ENCODE measurements at regions not wholly inside any gene's neighbourhood (a gene's known extent, or its start where the extent isn't known, plus 50 kb on each side); places are given as distances from the start of the nearest gene placed in this dataset.

GRCh38 chr7:123329988-123330643 lies 130.3 kb upstream of the SLC13A1 start:
- Histone ChIP-seq H3K56ac (ENCODE audit: insufficient read length, low read depth, low read length) (no peak overlapping the region), H4K20me1 (ENCODE audit: control insufficient read depth, insufficient read depth, insufficient read length) (no peaks in the 10 kb centered on the region), H4K5ac (ENCODE audit: insufficient read length, low read depth, low read length) (no peak overlapping the region), H2BK120ac (ENCODE audit: low read depth, low read length, poor library complexity, severe bottlenecking) (no peak overlapping the region), H3K23ac (ENCODE audit: insufficient read length, low read depth, low read length) (no peak overlapping the region), H4K91ac (ENCODE audit: insufficient read length, low read depth, low read length) (no peak overlapping the region), H2BK15ac (ENCODE audit: low read depth, low read length) (no peak overlapping the region), H2BK5ac (ENCODE audit: insufficient read length, low read length) (no peak overlapping the region), H2BK20ac (ENCODE audit: low read depth, low read length, poor library complexity, severe bottlenecking) (no peak overlapping the region), H2BK12ac (ENCODE audit: insufficient read length, low read depth, low read length) (no peak overlapping the region), H3K27me3 (ENCODE audit: insufficient read depth, low read length) (no peaks in the 10 kb centered on the region), H3K4me1 (ENCODE audit: insufficient read depth, low read length) (no peaks in the 10 kb centered on the region), H3K9me3 (ENCODE audit: control insufficient read depth, low read depth, low read length) (no peaks in the 10 kb centered on the region), H3T11ph (ENCODE audit: low read length) (no peak overlapping the region), H3K18ac (ENCODE audit: insufficient read length, low read depth, low read length) (no peak overlapping the region), H3K4ac (ENCODE audit: low read depth, low read length) (no peak overlapping the region), H3K14ac (ENCODE audit: insufficient read depth, low read length) (no peak overlapping the region), H4K8ac (replicated peaks; ENCODE audit: insufficient read length, low read depth, low read length) (no peak overlapping the region), H2AFZ (ENCODE audit: low read length) (no peak overlapping the region), H3K23me2 (ENCODE audit: insufficient read length, low read depth, low read length, poor library complexity, severe bottlenecking) (no peaks in the 10 kb centered on the region), H2AK5ac (ENCODE audit: insufficient read length, low read length) (no peak overlapping the region), H3K27ac (ENCODE audit: insufficient read length, low read depth, low read length) (no peak overlapping the region), H3K79me1 (ENCODE audit: insufficient read depth, low read depth, low read length, poor library complexity, severe bottlenecking) (no peaks in the 10 kb centered on the region), H3K4me2 (ENCODE audit: insufficient read depth, insufficient read length, low read length) (no peak overlapping the region), H3K9ac (ENCODE audit: extremely low read depth, insufficient read length, low read length) (no peak overlapping the region), H3K79me2 (ENCODE audit: insufficient read depth, low read length) (no peaks in the 10 kb centered on the region)
- WGBS (ENCODE audit: extremely low coverage, insufficient read length, low lambda C conversion rate), result no CpG with 5 or more reads among the region's 4 CpGs
- 0 out of 7 replicates have a peak, but pooled peaks cover 0 to 8% (median 0%) of the 10 kb centered on the region in 3 experiments for H3K36me3 Mint-ChIP-seq (ENCODE audit: insufficient read depth in 1 of 3, low read depth in 3 of 3)
- H3K27ac Mint-ChIP-seq, result peak overlapping the region in 1 of 3 experiments; percentile 46; a peak in 1 of 7 replicates
- no peak for TF ChIP-seq CTCF (conservative IDR thresholded peaks at IDR 0.05)
- no peaks in the 10 kb centered on the region for H3K27me3 Mint-ChIP-seq (ENCODE audit: low read depth)
- no peaks in the 10 kb centered on the region; a peak in 2 of 5 replicates for H3K9me3 Mint-ChIP-seq
- H3K4me3 Mint-ChIP-seq, result no peak overlapping the region
- H3K4me1 Mint-ChIP-seq, result 0 out of 4 replicates have a peak, but pooled peaks cover 4 to 7% of the 10 kb centered on the region in 2 experiments
- DNase-seq, result peak; percentile 31

Data from H9 (cell line).